Islet precursor cell (in vitro differentiated cells): ENCODE measurements at regions not wholly inside any gene's neighbourhood (a gene's known extent, or its start where the extent isn't known, plus 50 kb on each side); places are given as distances from the start of the nearest gene placed in this dataset.

Source experiments
- DNase-seq: peaks from one replicate; pipeline ENCODE4 v3.0.0-alpha.2; 2018

DNA sequence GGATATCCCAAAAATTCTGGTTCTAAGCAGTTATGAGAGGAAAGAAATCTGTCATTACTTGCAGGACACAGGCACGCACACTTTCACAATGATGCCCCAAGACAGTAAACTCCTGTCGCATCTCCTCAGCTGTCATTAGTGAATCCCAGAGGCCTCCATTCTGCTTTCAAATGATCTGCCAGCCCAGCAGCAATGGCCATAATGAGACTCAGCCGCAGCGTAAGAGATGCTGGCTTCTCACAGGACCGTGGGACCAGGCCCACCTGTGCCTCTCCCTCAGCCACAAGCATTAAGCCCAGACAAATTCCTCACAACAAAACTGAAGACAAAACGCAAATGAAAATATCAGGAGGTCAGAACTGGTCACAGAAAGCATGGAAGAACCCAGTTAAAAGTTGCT is 98.0 kb upstream of the VLDLR start:
- no peak for DNase-seq

DNA sequence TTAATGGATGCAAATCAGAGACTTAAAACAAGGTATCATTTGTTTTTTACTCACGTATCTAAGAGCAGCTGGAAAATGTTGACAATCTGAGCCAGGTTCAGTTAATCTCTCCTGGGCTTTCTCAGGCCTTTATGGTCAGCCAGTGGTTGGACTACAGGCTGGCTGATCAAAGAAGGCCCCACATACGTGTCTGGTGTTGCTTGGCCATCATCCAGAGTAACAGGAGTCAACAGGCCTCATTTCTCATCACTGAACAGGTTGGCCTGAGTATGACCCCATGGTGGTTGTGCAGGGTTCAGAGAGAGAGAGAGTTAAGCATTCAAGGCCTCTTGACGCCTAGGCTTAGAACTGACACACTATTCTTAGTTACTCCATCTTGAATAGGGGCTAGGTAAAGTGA is 97.0 kb upstream of the VLDLR start:
- DNase-seq, result no peak

DNA sequence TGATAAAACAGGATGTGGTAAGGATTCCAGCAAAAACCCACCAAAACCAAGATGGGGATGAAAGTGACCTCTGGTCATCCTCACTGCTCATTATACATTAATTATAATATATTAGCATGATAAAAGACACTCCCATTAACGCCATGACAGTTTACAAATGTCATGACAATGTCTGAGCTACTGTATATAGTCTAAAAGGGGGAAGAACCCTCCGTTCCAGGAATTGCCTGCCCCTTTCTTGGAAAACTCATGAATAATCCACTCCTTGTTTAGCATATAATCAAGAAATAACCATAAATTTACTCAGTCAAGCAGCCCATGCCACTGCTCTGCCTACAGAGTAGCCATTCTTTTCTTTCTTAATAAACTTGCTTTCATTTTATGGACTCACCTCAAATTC is 96.4 kb upstream of the VLDLR start:
- DNase-seq, result no peak

DNA sequence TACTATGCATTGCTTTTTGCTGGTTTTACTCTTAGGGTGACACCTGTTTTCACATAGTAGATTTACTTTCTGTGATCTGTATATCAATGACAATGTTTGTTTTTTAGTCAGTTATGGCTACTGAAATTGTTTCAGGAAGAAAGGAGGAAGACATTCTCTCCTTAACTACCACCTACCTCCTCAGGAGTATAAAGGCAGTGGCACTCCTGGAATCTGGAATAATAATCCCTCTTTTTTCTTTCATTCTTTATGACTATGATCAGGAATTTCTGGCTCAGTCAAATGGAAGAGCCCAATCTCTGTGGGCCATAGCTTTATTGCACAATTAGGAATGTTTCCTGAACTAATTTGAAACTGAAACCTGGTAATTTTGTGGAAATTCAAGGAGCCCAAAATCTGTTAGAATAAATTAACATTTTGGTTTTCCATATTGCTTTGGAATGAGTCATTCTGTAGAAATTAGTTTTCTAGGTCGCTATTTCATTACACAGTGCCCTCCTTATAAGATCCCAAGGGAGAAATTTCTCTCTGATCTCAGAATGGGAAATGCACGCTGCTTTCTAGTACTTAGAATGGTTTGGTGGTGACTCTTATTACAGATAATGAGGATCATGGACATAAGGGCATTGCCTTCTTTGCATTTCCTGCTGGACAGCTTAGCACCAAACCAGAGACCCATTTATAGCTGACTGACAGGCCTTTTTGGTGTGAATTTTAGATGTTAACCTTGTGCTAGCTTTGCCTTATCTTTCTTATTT is 95.3 kb upstream of the VLDLR start:
- DNase-seq, result no peak

DNA sequence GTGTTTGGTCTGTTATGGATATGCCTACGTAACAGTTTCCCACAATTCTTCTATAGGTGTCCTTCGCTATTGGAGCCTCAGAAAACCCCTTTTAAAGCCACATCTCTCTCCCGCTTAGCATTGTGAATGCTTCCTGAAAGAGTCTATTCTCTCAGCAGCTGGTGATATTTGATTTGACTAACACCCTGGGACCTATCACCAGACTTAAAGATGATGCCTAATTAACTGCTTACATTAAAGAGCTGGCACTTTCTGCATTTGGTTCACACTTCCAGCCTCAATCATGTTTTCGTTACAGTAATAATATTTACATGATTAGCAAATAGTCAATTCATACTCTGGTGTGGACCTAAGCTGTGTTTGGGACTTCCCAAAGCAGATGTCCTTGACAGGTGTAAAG is 90.1 kb upstream of the VLDLR start:
- no peak for DNase-seq

DNA sequence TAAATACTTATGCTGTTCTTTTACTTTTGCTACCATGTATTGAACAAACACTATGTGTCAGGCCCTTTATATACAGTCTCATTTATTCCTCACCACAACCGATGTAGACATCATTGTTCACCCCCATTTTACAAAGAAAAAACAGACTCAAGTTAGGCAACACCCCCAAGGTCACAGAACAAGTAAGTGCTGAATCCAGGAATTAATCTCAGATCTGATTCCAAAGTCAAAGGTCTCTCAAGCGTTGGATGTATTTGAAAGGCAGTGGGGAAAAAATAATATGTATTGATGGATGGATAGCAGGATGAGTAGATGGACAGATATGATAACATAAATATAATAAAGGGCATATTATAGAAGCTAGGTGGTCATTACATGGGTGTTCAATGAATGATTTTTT is 85.1 kb upstream of the VLDLR start:
- DNase-seq, result no peak

DNA sequence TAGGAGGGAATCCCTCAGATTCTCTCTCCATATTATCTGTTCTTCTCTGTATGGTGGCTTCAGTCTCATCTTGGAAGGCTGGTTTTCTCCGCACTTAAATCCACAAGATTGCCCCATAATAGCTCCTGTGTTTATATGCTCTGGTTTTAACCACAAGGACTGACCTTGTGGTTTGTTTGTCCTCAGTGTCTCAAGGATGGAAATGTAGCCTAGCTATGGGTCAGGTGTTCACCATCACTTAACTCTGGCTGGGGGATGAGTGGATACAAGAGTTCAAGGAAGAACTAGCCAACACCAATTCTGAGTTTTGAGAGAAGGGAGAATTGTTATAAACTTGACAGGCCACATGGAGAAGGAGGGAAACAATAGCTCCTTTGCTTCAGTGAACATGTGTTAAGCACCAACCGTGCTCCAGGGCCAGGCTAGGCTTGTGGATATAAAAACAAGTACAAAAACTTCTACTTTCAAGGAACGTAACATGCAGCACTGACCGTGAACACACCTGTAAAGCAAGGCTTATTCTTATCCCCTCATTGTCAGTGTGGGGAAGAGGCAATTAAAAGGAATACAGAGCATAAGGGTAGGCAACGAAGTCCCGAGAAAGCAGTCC is 75.6 kb upstream of the VLDLR start:
- DNase-seq, result peak; percentile 55

DNA sequence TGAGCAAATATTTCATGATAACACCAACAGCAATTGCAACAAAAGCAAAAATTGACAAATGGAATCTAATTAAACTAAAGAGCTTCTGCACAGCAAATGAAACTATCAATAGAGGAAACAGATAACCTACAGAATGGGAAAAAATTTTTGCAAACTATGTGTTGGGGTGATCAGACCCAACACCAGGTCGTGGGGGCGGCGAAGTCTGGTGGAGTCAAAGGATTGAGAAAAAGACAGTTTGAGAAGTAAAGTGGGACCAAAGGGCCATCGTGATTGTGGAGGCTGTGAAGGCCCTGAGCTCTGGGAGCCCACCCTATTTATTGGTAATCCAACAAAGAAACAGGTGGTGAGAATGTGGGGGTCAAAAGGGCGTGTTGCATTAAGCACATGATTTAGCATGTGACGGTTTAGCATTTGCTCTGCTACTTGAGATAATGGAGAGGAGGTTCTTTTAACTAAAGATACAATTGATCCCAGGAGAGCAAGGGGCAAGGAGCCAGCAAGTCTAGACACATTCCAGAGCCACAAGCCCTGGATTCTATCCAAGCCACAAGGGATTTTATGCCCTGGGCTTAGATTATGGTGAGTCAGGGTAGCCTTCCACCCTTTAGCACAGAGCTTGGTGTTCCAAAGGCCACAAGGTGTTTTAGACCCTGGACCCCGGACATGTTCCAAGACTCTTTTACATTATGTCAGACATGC is 65.5 kb upstream of the VLDLR start:
- DNase-seq, result peak; percentile 61

DNA sequence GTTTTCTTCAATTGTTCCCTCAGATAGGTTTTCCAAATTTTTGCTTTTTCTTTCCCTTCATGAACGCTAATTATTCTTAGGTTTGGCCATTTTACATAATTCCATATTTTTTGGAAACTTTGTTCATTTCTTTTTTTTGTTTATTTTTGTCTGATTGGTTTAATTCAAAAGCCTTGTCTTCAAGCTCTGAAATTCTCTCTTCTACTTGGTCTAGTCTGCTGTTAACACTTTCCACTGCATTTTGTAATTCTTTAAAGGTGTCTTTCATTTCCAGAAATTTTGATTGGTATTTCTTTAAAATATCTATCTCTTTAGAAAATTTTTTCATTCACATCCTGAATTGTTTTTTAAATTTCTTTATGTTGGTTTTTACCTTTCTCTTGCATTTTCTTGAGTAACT is 63.9 kb upstream of the VLDLR start:
- no peak for DNase-seq

DNA sequence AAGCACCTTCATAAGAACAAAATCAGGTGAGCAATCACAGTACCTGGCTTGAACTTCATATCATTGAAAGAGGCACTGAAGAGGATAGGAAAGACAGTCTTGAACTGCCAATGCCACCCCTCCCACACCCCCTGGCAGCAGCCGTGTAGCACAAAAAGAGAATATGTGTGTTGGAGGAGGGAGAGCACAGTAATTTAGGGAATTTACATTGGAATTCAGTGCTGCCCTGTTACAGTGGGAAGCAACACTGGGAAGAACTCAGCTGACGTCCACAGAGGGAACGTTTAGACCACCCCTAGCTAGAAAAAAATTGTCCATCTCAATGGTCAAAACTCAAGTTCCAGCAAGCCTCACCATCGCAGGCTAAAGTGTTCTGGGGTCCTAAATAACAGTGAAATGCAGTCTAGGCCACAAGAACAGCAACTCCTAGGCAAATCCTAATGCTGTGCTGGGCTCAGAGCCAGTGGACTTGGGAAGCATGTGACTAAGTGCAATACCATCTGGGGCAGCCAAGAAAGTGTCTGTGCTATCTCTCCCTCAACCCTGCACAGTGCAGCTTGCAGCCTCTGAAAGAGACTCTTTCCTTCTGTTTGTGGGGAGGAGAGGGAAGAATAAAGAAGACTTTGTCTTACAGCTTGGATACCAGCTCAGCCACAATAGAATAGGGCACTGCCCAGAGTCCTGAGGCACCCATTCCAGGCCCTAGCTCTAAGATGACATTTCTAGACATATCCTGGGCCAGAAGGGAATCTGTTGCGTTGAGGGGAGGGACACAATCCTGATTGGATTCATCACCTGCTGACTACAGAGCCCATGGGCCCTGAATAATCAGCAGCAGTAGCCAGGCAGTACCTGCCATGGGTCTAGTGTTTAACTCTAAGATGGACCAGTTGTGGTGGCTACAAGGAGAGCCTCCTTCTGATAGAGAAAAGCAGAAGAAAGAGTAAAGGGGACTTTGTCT is 62.1 kb upstream of the VLDLR start:
- peak; percentile 95 for DNase-seq

DNA sequence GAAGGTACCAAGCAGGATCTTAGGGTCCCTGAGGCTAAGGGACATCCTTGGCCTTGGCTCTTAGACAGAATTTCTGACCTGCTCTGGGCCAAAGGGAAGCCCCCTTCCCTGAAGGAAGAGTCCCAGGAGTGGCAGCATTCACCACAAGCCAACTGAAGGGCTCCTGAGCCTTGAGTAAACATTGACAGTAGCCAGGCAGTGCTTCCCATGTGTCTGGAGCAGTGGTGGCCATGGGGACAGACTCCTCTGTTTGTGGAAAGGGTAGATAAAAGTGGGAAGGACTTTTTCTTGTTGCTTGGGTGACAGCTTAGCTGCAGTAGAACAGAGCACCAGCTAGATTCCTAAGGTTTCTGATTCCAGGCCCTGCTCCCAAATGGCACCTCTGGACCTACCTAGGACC is 61.4 kb upstream of the VLDLR start:
- DNase-seq, result peak; percentile 53

DNA sequence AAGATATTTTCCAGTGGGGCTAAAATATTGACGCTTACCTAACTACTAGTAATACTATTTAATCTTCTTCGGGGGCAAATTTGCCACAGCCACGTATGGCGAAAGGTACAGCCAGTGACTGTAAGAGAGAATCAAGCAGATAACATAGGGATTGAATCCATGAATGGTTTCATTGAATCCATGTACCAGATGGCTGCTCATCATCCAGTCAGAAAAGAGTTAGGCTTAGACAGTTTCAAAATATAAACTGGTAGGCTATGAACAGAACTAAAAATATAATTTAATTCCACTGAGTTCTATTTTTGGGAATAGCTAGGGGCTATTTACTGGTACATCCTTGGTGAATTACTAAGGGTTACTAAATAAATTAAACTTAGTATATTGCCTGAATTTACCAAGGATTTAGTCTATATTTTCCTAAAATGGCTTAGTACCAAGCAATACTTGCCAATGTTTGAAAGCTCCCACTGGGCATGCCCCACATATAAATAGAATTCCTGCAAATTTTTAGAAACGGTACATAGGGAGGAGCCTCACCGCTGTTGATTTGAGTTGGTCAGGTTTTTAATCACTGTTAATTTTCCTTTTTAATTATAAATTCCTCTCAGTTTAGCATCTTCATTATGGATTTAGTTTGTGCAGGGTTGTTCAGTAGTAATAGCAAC is 55.8 kb upstream of the VLDLR start:
- no peak for DNase-seq

DNA sequence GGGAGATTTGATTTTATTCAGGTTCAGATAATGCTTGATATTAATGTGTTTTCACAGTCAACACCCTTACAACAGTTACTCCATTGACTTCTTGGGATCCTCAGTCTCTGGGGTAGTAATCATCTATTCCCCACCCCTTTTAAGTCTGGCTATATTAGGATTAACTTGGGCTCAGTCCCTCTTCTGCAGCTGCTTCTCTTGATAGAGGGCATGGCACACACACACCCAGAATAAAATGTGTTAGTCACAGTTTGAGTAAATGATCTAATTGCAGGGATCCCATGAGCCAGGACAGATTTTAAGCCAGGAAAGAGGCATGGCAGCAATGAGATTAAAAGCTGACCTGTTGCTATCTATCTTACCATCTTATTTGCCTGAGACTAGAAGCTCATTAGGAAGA is 53.7 kb upstream of the VLDLR start:
- no peak for DNase-seq

DNA sequence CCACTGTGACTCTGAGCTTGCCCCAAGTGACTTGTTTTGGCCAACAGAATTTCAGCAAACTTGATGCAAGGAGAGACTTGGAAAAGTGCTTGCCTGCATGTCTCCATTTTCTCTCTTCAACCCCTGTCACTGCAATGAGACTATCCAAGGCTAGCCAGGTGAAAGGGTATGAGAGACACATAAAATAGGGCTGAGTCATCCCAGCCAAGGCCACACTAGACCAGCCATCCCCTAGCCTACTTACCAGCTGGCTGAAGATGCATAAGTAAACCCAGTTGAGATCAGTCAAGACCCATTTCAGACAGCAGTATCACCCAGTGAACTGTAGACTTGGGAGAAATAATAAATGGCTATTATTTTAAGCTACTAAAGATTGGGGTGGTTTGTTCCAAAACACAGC is 52.9 kb upstream of the VLDLR start:
- DNase-seq, result peak; percentile 71

DNA sequence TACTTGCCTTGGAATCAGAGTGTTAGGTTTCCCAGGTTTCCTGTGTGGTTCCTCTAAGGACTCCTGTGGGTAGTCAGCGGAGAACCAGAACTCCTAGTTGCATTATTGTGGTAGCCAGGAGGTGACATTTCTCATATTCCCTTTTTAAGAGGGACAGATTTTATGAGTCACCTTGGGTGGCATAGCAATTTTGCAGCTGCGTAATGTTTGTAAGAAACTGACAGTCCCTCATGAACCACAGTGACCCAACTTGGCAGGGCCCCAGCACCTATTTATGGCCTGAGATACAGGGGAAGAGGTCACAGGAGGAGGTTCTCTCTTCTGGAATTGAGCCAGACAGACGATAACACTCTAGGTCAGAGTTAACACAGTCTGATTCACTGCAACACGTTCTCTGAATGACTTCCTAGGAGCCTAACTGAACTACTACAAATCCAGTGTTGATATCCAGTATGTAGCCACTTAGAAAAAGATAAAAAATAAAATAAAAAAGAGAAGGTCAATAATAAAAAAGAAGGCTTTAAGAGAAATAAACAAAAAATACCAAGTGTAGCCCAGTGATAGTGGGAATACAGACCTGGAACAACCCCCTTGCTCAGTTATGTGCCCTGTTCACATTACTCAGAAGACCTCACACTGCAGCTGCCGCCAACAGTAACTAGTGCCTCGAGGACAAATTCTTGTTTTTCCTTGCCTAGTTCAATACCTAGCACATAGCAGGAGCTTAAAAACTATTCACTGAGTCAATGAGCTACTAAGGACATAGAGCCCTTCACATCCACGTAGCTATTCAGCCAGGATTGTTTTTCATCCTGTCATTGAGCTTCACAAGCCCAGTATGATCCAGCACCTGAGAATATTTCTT is 50.7 kb upstream of the VLDLR start:
- peak; percentile 78 for DNase-seq
